ENCODE measurements at regions not wholly inside any gene's neighbourhood (a gene's known extent, or its start where the extent isn't known, plus 50 kb on each side); places are given as distances from the start of the nearest gene placed in this dataset.
A peak's percentile ranks its signal among the peaks of the same experiment; 100 is the strongest.

- Histone ChIP-seq H3K4me3 (no peak overlapping the region), H3K4me1 (ENCODE audit: insufficient read depth) (peaks cover 11% of the 10 kb centered on the region), H4K20me1 (ENCODE audit: insufficient read depth) (no peaks in the 10 kb centered on the region), H2AFZ (no peak overlapping the region), H3K9ac (no peak overlapping the region), H3K36me3 (ENCODE audit: low read depth) (no peaks in the 10 kb centered on the region), H3K9me2 (ENCODE audit: insufficient read depth) (no peaks in the 10 kb centered on the region), H3F3A (ENCODE audit: insufficient read depth) (no peaks in the 10 kb centered on the region), H3K79me2 (ENCODE audit: insufficient read depth) (no peaks in the 10 kb centered on the region), H3K9me3 (ENCODE audit: low read depth) (no peaks in the 10 kb centered on the region), H3K4me2 (ENCODE audit: unreplicated experiment) (no peak overlapping the region), H3K27me3 (replicated peaks; ENCODE audit: insufficient read depth) (no peaks in the 10 kb centered on the region), H3K27ac (no peak overlapping the region)
- DNase-seq: peak; percentile 51
- TF ChIP-seq EZH2phosphoT487 (IDR thresholded peaks at IDR 0.05; ENCODE audit: insufficient read depth, low read depth): no peak
- no peak for TF ChIP-seq EZH2 (IDR thresholded peaks at IDR 0.05; ENCODE audit: insufficient read depth, poor library complexity, severe bottlenecking)
- in situ Hi-C loops (cut with MboI): loop anchor here (25.0 kb wide), 1 partner anchor 892 kb away; no protein-coding TSS in a partner anchor
Observed at GRCh38 chr2:181770150-181770549, 89.8 kb upstream of the NEUROD1 start.

- Histone ChIP-seq H3K79me2 (ENCODE audit: insufficient read depth) (no peaks in the 10 kb centered on the region), H3F3A (ENCODE audit: insufficient read depth) (no peaks in the 10 kb centered on the region), H2AFZ (no peak overlapping the region), H3K4me2 (ENCODE audit: unreplicated experiment) (no peak overlapping the region), H3K27ac (no peak overlapping the region), H3K36me3 (ENCODE audit: low read depth) (no peaks in the 10 kb centered on the region), H3K4me3 (no peak overlapping the region), H3K9ac (no peak overlapping the region), H3K27me3 (replicated peaks; ENCODE audit: insufficient read depth) (no peaks in the 10 kb centered on the region), H3K9me3 (ENCODE audit: low read depth) (no peaks in the 10 kb centered on the region), H3K9me2 (ENCODE audit: insufficient read depth) (no peaks in the 10 kb centered on the region), H4K20me1 (ENCODE audit: insufficient read depth) (no peaks in the 10 kb centered on the region), H3K4me1 (ENCODE audit: insufficient read depth) (peaks cover 11% of the 10 kb centered on the region)
- in situ Hi-C loops (cut with MboI): loop anchor here (25.0 kb wide), 1 partner anchor 891 kb away; no protein-coding TSS in a partner anchor
- TF ChIP-seq EZH2 (IDR thresholded peaks at IDR 0.05; ENCODE audit: insufficient read depth, poor library complexity, severe bottlenecking) (no peak), EZH2phosphoT487 (IDR thresholded peaks at IDR 0.05; ENCODE audit: insufficient read depth, low read depth) (no peak)
- DNase-seq: no peak
- 61 to 62% methylated on average over 2 of the region's 2 CpGs for WGBS, 2 experiments (ENCODE audit: low coverage in 1 of 2, low lambda C conversion rate in 2 of 2, missing lambda C conversion rate in 2 of 2)
Observed at GRCh38 chr2:181771356-181771755, 91.0 kb upstream of the NEUROD1 start.

GRCh38 chr2:181772334-181772733 is 92.0 kb upstream of the NEUROD1 start:
- no peak overlapping the region for H3K4me2 ChIP-seq (ENCODE audit: unreplicated experiment)
- no peak for DNase-seq
- WGBS, 2 experiments (ENCODE audit: low coverage in 1 of 2, low lambda C conversion rate in 2 of 2, missing lambda C conversion rate in 2 of 2): 93 to 94% methylated on average over 4 of the region's 4 CpGs
- in situ Hi-C loops (cut with MboI): loop anchor here (25.0 kb wide), 1 partner anchor 890 kb away; no protein-coding TSS in a partner anchor
- peaks cover 11% of the 10 kb centered on the region for H3K4me1 ChIP-seq (ENCODE audit: insufficient read depth)
- no peaks in the 10 kb centered on the region for H3K9me3 ChIP-seq (ENCODE audit: low read depth)
- H3K4me3 ChIP-seq: no peak overlapping the region
- H3K9me2 ChIP-seq (ENCODE audit: insufficient read depth): no peaks in the 10 kb centered on the region
- no peak for TF ChIP-seq EZH2phosphoT487 (IDR thresholded peaks at IDR 0.05; ENCODE audit: insufficient read depth, low read depth)
- H3F3A ChIP-seq (ENCODE audit: insufficient read depth): no peaks in the 10 kb centered on the region
- H4K20me1 ChIP-seq (ENCODE audit: insufficient read depth): no peaks in the 10 kb centered on the region
- no peak overlapping the region for H3K27ac ChIP-seq
- H3K79me2 ChIP-seq (ENCODE audit: insufficient read depth): no peaks in the 10 kb centered on the region
- H2AFZ ChIP-seq: no peak overlapping the region
- H3K27me3 ChIP-seq (replicated peaks; ENCODE audit: insufficient read depth): no peaks in the 10 kb centered on the region
- no peak overlapping the region for H3K9ac ChIP-seq
- no peaks in the 10 kb centered on the region for H3K36me3 ChIP-seq (ENCODE audit: low read depth)

GRCh38 chr2:181772777-181773176 is 92.5 kb upstream of the NEUROD1 start:
- H4K20me1 ChIP-seq (ENCODE audit: insufficient read depth): no peaks in the 10 kb centered on the region
- no peak overlapping the region for H3K27ac ChIP-seq
- peaks cover 11% of the 10 kb centered on the region for H3K4me1 ChIP-seq (ENCODE audit: insufficient read depth)
- no peaks in the 10 kb centered on the region for H3K9me2 ChIP-seq (ENCODE audit: insufficient read depth)
- no peak for TF ChIP-seq EZH2phosphoT487 (IDR thresholded peaks at IDR 0.05; ENCODE audit: insufficient read depth, low read depth)
- TF ChIP-seq EZH2 (IDR thresholded peaks at IDR 0.05; ENCODE audit: insufficient read depth, poor library complexity, severe bottlenecking): no peak
- H3K4me3 ChIP-seq: no peak overlapping the region
- WGBS, 2 experiments (ENCODE audit: low coverage in 1 of 2, low lambda C conversion rate in 2 of 2, missing lambda C conversion rate in 2 of 2): 48 to 77% methylated on average over 1 of the region's 1 CpG
- H3K79me2 ChIP-seq (ENCODE audit: insufficient read depth): no peaks in the 10 kb centered on the region
- no peaks in the 10 kb centered on the region for H3K36me3 ChIP-seq (ENCODE audit: low read depth)
- H3F3A ChIP-seq (ENCODE audit: insufficient read depth): no peaks in the 10 kb centered on the region
- no peak for DNase-seq
- no peaks in the 10 kb centered on the region for H3K27me3 ChIP-seq (replicated peaks; ENCODE audit: insufficient read depth)
- no peaks in the 10 kb centered on the region for H3K9me3 ChIP-seq (ENCODE audit: low read depth)
- H2AFZ ChIP-seq: no peak overlapping the region
- H3K9ac ChIP-seq: no peak overlapping the region
- in situ Hi-C loops (cut with MboI): loop anchor here (25.0 kb wide), 1 partner anchor 890 kb away; no protein-coding TSS in a partner anchor
- no peak overlapping the region for H3K4me2 ChIP-seq (ENCODE audit: unreplicated experiment)

- 74 to 76% methylated on average over 4 of the region's 4 CpGs for WGBS, 2 experiments (ENCODE audit: low coverage in 1 of 2, low lambda C conversion rate in 2 of 2, missing lambda C conversion rate in 2 of 2)
- TF ChIP-seq EZH2phosphoT487 (IDR thresholded peaks at IDR 0.05; ENCODE audit: insufficient read depth, low read depth) (no peak), EZH2 (IDR thresholded peaks at IDR 0.05; ENCODE audit: insufficient read depth, poor library complexity, severe bottlenecking) (no peak)
- no peak overlapping the region for H3K4me3 ChIP-seq
- peak overlapping the region; percentile 10 for H3K4me2 ChIP-seq (ENCODE audit: unreplicated experiment)
- H3K36me3 ChIP-seq (ENCODE audit: low read depth): no peaks in the 10 kb centered on the region
- no peaks in the 10 kb centered on the region for H3K9me2 ChIP-seq (ENCODE audit: insufficient read depth)
- H3K27me3 ChIP-seq (replicated peaks; ENCODE audit: insufficient read depth): no peaks in the 10 kb centered on the region
- H2AFZ ChIP-seq: no peak overlapping the region
- H3K9me3 ChIP-seq (ENCODE audit: low read depth): no peaks in the 10 kb centered on the region
- H3K9ac ChIP-seq: no peak overlapping the region
- peaks cover 15% of the 10 kb centered on the region for H3K4me1 ChIP-seq (ENCODE audit: insufficient read depth)
- peak; percentile 55 for DNase-seq
- in situ Hi-C loops (cut with MboI): loop anchor here (25.0 kb wide), 1 partner anchor 888 kb away; no protein-coding TSS in a partner anchor
- no peaks in the 10 kb centered on the region for H3F3A ChIP-seq (ENCODE audit: insufficient read depth)
- H3K79me2 ChIP-seq (ENCODE audit: insufficient read depth): no peaks in the 10 kb centered on the region
- no peaks in the 10 kb centered on the region for H4K20me1 ChIP-seq (ENCODE audit: insufficient read depth)
- no peak overlapping the region for H3K27ac ChIP-seq
Observed at GRCh38 chr2:181774685-181775084, 94.4 kb upstream of the NEUROD1 start.

All from GM23248 (cell line).